PC-3 (cell line): ENCODE measurements at regions not wholly inside any gene's neighbourhood (a gene's known extent, or its start where the extent isn't known, plus 50 kb on each side); places are given as distances from the start of the nearest gene placed in this dataset.

Experiments
- CTCF ChIP-seq: fragments of 300-600 bp; sonication (generic); conservative IDR thresholded peaks from 2 replicates; pipeline ENCODE4 v1.5.1; 2017; ENCODE audit warnings: antibody characterized with exemption, low read depth, mild to moderate bottlenecking, low read length
- EZH2 ChIP-seq: fragments of 300-600 bp; sonication (generic); IDR thresholded peaks from one replicate; pipeline ENCODE4 v1.6.1; 2017; ENCODE audit warnings: antibody characterized with exemption, mild to moderate bottlenecking, low read length; ENCODE audit not compliant: unreplicated experiment
- EZH2phosphoT487 ChIP-seq: fragments of 300-600 bp; sonication (generic); IDR thresholded peaks from 2 replicates; pipeline ENCODE4 v1.6.1; 2018; ENCODE audit warnings: mild to moderate bottlenecking, antibody characterized with exemption, low read length, borderline replicate concordance

- TF ChIP-seq CTCF: no peak
- no peak for TF ChIP-seq EZH2
- no peak for TF ChIP-seq EZH2phosphoT487
Observed at GRCh38 chr2:133975135-133975534, 278.7 kb upstream of the MGAT5 start.
